OCI-LY7 (cell line): ENCODE measurements at regions not wholly inside any gene's neighbourhood (a gene's known extent, or its start where the extent isn't known, plus 50 kb on each side); places are given as distances from the start of the nearest gene placed in this dataset.
A peak's percentile ranks its signal among the peaks of the same experiment; 100 is the strongest.

ENCODE experiments used
- BruUV-seq: library from RNA; stranded (reverse); fragments of 400-500 nt; replicated peaks from 2 replicates; lab custom pipeline; 2021; lab: Mats Ljungman, UMichigan
- CTCF ChIA-PET: fragments of 300-600 bp; sonication (Branson Sonifier 250); formaldehyde crosslinking; loops from one replicate; lab custom pipeline; 2022; ENCODE audit warnings: antibody characterized with exemption; ENCODE audit not compliant: unreplicated experiment; lab: Charles Lee
- POLR2A ChIA-PET: fragments of 300-600 bp; sonication (Branson Sonifier 250); formaldehyde crosslinking; loops from one replicate; lab custom pipeline; 2022; ENCODE audit warnings: antibody characterized with exemption; lab: Charles Lee
- DNase-seq: peaks from one replicate; pipeline ENCODE4 v3.0.0-alpha.2; 2015; ENCODE audit warnings: low spot score
- H2AFZ ChIP-seq: fragments of 200-600 bp; sonication (generic), shearing (Covaris generic); 2 replicates; pipeline ENCODE4 v1.6.1; 2014; ENCODE audit warnings: mild to moderate bottlenecking, antibody characterized with exemption, low read length, moderate library complexity
- H3K27ac ChIP-seq: fragments of 200-600 bp; sonication (generic); 2 replicates; pipeline ENCODE4 v1.5.1; 2014; ENCODE audit warnings: mixed run types, low read depth, mild to moderate bottlenecking, moderate library complexity, low read length, inconsistent platforms; ENCODE audit not compliant: poor library complexity, severe bottlenecking
- H3K36me3 ChIP-seq: fragments of 200-600 bp; sonication (generic); 2 replicates; pipeline ENCODE4 v1.6.1; 2014; ENCODE audit warnings: mild to moderate bottlenecking, antibody characterized with exemption, low read length, moderate library complexity, mixed read lengths; ENCODE audit not compliant: insufficient read depth
- H3K4me1 ChIP-seq: fragments of 200-600 bp; sonication (generic); 2 replicates; pipeline ENCODE4 v1.5.1; 2014; ENCODE audit warnings: mild to moderate bottlenecking, low read length; ENCODE audit not compliant: insufficient read depth, poor library complexity, severe bottlenecking
- H3K4me2 ChIP-seq: fragments of 200-600 bp; sonication (generic); 2 replicates; pipeline ENCODE4 v1.6.1; 2014; ENCODE audit warnings: mild to moderate bottlenecking, low read length
- H3K4me3 ChIP-seq: fragments of 200-600 bp; sonication (generic); 2 replicates; pipeline ENCODE4 v1.5.1; 2014; ENCODE audit warnings: mild to moderate bottlenecking, low read depth, low read length; ENCODE audit not compliant: poor library complexity, severe bottlenecking
- H3K79me2 ChIP-seq: fragments of 200-600 bp; sonication (generic); 2 replicates; pipeline ENCODE4 v1.6.1; 2016; ENCODE audit warnings: low read depth, mild to moderate bottlenecking, low read length, moderate library complexity, mixed read lengths; ENCODE audit not compliant: insufficient read depth
- H3K9me2 ChIP-seq: fragments of 200-600 bp; sonication (generic); 2 replicates; pipeline ENCODE4 v1.6.1; 2016; ENCODE audit warnings: mild to moderate bottlenecking, low read length, mixed read lengths; ENCODE audit not compliant: insufficient read depth
- H3K9me3 ChIP-seq: fragments of 200-600 bp; sonication (generic); 2 replicates; pipeline ENCODE4 v1.6.1; 2014; ENCODE audit warnings: mild to moderate bottlenecking, mixed run types, low read length, mixed read lengths
- H4K20me1 ChIP-seq: fragments of 200-600 bp; sonication (generic); 2 replicates; pipeline ENCODE4 v1.6.1; 2014; ENCODE audit warnings: mild to moderate bottlenecking, antibody characterized with exemption, low read length, moderate library complexity, mixed read lengths; ENCODE audit not compliant: insufficient read depth
- EZH2phosphoT487 ChIP-seq: fragments of 200-600 bp; sonication (generic); IDR thresholded peaks from 2 replicates; pipeline ENCODE4 v1.6.1; 2018; ENCODE audit warnings: low read depth, borderline replicate concordance, mild to moderate bottlenecking, mixed run types, antibody characterized with exemption, low read length, moderate library complexity, mixed read lengths
- intact Hi-C: fragments of 100-400 bp; cut with micrococcal nuclease; formaldehyde crosslinking; loops from one replicate; pipeline ENCODE4 v1.10.0; 2022; ENCODE audit not compliant: unreplicated experiment
- TF ChIP-seq, protein P1 (sequence below): fragments of 200-600 bp; sonication (generic); conservative IDR thresholded peaks from 2 replicates; pipeline ENCODE4 v1.5.1; 2014; ENCODE audit warnings: mild to moderate bottlenecking, antibody characterized with exemption, low read length, moderate library complexity, mixed read lengths

DNA sequence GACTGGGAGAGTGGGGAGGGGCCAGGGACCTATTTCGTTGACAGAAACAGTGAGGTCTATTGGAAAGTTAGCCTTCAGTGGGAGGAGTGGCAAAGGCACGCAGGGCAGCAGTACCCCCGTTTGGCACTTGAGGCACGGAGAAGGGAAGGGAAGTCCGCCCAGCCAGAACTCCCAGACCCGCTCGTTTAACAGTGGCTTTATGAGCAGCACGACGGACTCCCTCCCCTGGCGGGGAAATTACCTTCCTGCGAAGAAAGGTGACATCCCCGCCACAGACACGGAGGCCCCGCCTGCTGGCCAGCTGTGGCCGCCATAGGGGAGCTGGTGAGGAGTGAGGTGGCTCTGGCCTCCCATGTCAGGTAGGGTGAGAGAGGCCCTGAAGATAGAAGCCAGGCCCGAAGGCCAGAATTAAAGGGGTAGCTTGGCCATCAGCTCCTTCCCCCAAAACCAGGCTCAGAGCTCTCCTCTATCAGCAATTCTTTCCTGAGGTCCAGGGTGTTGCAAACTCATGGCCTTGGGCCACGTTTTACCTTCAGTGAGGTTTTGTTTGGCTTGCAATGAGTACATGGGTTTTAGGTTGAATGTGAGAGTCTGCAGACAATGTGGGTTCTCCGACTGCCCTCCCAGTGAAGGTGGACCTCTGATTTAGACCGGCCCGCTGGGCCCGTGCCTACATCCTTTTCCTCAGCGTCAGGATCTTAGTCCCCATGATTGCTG is 123.7 kb downstream of the MRPL14 start:
- H3K36me3 ChIP-seq, result no peaks in the 10 kb centered on the region
- POLR2A ChIA-PET, result no interaction called here
- CTCF ChIA-PET, result no interaction called here
- no peaks in the 10 kb centered on the region for H4K20me1 ChIP-seq
- no peak overlapping the region for H3K4me3 ChIP-seq
- no TSS peak for BruUV-seq
- peaks cover 15% of the 10 kb centered on the region for H3K4me1 ChIP-seq
- no peaks in the 10 kb centered on the region for H3K79me2 ChIP-seq
- no peak for TF ChIP-seq EZH2phosphoT487
- TF ChIP-seq, protein P1, sequence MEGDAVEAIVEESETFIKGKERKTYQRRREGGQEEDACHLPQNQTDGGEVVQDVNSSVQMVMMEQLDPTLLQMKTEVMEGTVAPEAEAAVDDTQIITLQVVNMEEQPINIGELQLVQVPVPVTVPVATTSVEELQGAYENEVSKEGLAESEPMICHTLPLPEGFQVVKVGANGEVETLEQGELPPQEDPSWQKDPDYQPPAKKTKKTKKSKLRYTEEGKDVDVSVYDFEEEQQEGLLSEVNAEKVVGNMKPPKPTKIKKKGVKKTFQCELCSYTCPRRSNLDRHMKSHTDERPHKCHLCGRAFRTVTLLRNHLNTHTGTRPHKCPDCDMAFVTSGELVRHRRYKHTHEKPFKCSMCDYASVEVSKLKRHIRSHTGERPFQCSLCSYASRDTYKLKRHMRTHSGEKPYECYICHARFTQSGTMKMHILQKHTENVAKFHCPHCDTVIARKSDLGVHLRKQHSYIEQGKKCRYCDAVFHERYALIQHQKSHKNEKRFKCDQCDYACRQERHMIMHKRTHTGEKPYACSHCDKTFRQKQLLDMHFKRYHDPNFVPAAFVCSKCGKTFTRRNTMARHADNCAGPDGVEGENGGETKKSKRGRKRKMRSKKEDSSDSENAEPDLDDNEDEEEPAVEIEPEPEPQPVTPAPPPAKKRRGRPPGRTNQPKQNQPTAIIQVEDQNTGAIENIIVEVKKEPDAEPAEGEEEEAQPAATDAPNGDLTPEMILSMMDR, result no peak
- H3K27ac ChIP-seq, result no peak overlapping the region
- no peak for DNase-seq
- no peak overlapping the region for H2AFZ ChIP-seq
- 0 out of 2 replicates have a peak overlapping the region, but pooled peaks have one; percentile 32 for H3K4me2 ChIP-seq
- no peaks in the 10 kb centered on the region for H3K9me3 ChIP-seq
- intact Hi-C loops, result loop anchor here (5.0 kb wide), 3 partner anchors 69 to 336 kb away; no protein-coding TSS in a partner anchor
- no peaks in the 10 kb centered on the region for H3K9me2 ChIP-seq

DNA sequence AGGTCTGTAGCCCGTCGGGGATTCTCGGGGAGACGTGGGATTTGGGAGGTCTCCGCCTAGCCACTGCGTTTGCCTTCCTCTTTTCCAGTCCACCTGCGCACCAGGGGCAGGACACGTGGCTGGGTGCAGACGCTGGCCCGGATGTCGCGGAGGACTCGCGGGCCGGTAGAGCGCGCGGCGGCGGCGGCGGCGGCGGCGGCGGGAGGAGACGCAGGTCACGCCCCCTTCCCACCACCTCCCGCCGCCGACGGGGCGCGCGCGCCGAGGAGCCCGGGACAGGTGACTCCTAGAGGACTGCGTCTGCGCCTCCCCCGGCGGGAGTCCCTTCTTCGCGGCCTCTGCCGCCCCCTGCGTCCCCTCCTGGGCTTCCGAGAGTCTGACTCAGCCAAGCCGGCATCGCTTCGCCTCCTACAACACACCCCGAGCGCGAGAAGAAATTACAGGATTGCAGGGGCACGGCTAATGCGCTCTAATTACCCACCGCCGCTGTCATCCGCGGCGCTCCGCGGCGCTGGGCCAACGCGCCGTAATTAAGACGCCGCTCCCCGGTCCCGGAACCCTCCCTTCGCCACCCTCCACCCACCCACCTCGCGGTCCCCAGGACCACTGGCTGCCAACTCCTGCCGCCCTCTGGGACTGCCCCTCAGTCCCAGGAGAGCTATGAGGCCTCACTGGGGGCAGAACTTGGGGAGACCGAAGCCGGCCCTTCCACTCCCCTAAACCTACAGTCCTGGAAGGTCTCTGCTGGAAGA is 124.5 kb downstream of the MRPL14 start:
- Histone ChIP-seq H3K79me2 (no peaks in the 10 kb centered on the region), H2AFZ (no peak overlapping the region), H3K9me2 (no peaks in the 10 kb centered on the region), H4K20me1 (no peaks in the 10 kb centered on the region), H3K36me3 (no peaks in the 10 kb centered on the region), H3K4me1 (peaks cover 15% of the 10 kb centered on the region), H3K4me3 (peak overlapping the region; percentile 22), H3K27ac (no peak overlapping the region), H3K9me3 (no peaks in the 10 kb centered on the region), H3K4me2 (peak overlapping the region; percentile 32; the same call in 1 of the 2 replicates)
- DNase-seq, result peak; percentile 15
- no peak; the same call in 1 of the 2 replicates for TF ChIP-seq EZH2phosphoT487
- TF ChIP-seq, protein P1, result no peak
- BruUV-seq, result no TSS peak
- CTCF ChIA-PET, result no interaction called here
- POLR2A ChIA-PET, result no interaction called here
- intact Hi-C loops, result loop anchor here (5.0 kb wide), 3 partner anchors 70 to 335 kb away; no protein-coding TSS in a partner anchor
